Osteocyte (in vitro differentiated cells): ENCODE measurements at regions not wholly inside any gene's neighbourhood (a gene's known extent, or its start where the extent isn't known, plus 50 kb on each side); places are given as distances from the start of the nearest gene placed in this dataset.

Experiments used
- DNase-seq: peaks from one replicate; pipeline ENCODE4 v3.0.0; 2021; ENCODE audit warnings: mixed read lengths; ENCODE audit not compliant: unreplicated experiment; ENCODE audit errors: extremely low spot score
- H3K27ac Mint-ChIP-seq: one replicate; pipeline ENCODE4 v1.8.0; 2021; ENCODE audit warnings: mild to moderate bottlenecking, mixed read lengths; ENCODE audit not compliant: unreplicated experiment
- H3K27me3 Mint-ChIP-seq: one replicate; pipeline ENCODE4 v1.8.0; 2021; ENCODE audit warnings: mixed read lengths; ENCODE audit not compliant: unreplicated experiment
- H3K36me3 Mint-ChIP-seq: one replicate; pipeline ENCODE4 v1.8.0; 2021; ENCODE audit warnings: mixed read lengths; ENCODE audit not compliant: unreplicated experiment
- H3K4me1 Mint-ChIP-seq: one replicate; pipeline ENCODE4 v1.8.0; 2021; ENCODE audit warnings: mixed read lengths; ENCODE audit not compliant: unreplicated experiment
- H3K4me3 Mint-ChIP-seq: one replicate; pipeline ENCODE4 v1.8.0; 2021; ENCODE audit warnings: mild to moderate bottlenecking, moderate library complexity, mixed read lengths; ENCODE audit not compliant: unreplicated experiment
- H3K9me3 Mint-ChIP-seq: one replicate; pipeline ENCODE4 v1.8.0; 2021; ENCODE audit warnings: mixed read lengths; ENCODE audit not compliant: unreplicated experiment
- CTCF ChIP-seq: fragments of 200-600 bp; sonication (generic); IDR thresholded peaks from 2 replicates; pipeline ENCODE4 v1.5.0; 2021; ENCODE audit warnings: antibody characterized with exemption, mild to moderate bottlenecking, moderate library complexity

GRCh38 chr20:48163505-48163904, 378.2 kb upstream of the SULF2 start:
- H3K27me3 Mint-ChIP-seq, result peaks cover 78% of the 10 kb centered on the region
- no peaks in the 10 kb centered on the region for H3K36me3 Mint-ChIP-seq
- no peak overlapping the region for H3K27ac Mint-ChIP-seq
- DNase-seq, result no peak
- H3K9me3 Mint-ChIP-seq, result no peaks in the 10 kb centered on the region
- TF ChIP-seq CTCF, result no peak
- no peak overlapping the region for H3K4me3 Mint-ChIP-seq
- H3K4me1 Mint-ChIP-seq, result no peaks in the 10 kb centered on the region

- Mint-ChIP-seq H3K9me3 (no peaks in the 10 kb centered on the region), H3K27me3 (peaks cover 79% of the 10 kb centered on the region), H3K4me1 (no peaks in the 10 kb centered on the region), H3K4me3 (no peak overlapping the region), H3K36me3 (no peaks in the 10 kb centered on the region), H3K27ac (no peak overlapping the region)
- DNase-seq, result no peak
- no peak for TF ChIP-seq CTCF
Observed at GRCh38 chr20:48162621-48163020, 377.3 kb upstream of the SULF2 start.

- Mint-ChIP-seq H3K27ac (no peak overlapping the region), H3K36me3 (no peaks in the 10 kb centered on the region), H3K4me1 (no peaks in the 10 kb centered on the region), H3K4me3 (no peak overlapping the region), H3K9me3 (no peaks in the 10 kb centered on the region), H3K27me3 (peaks cover 67% of the 10 kb centered on the region)
- no peak for DNase-seq
- no peak for TF ChIP-seq CTCF
Observed at GRCh38 chr20:48159145-48160008, 374.1 kb upstream of the SULF2 start.

- peaks cover 61% of the 10 kb centered on the region for H3K27me3 Mint-ChIP-seq
- no peaks in the 10 kb centered on the region for H3K9me3 Mint-ChIP-seq
- H3K4me1 Mint-ChIP-seq, result no peaks in the 10 kb centered on the region
- TF ChIP-seq CTCF, result no peak
- no peak overlapping the region for H3K4me3 Mint-ChIP-seq
- no peaks in the 10 kb centered on the region for H3K36me3 Mint-ChIP-seq
- DNase-seq, result no peak
- no peak overlapping the region for H3K27ac Mint-ChIP-seq
Observed at GRCh38 chr20:48158014-48158413, 372.7 kb upstream of the SULF2 start.

GRCh38 chr20:48156951-48157700, 371.8 kb upstream of the SULF2 start:
- no peak for TF ChIP-seq CTCF
- no peaks in the 10 kb centered on the region for H3K4me1 Mint-ChIP-seq
- H3K36me3 Mint-ChIP-seq, result no peaks in the 10 kb centered on the region
- no peaks in the 10 kb centered on the region for H3K9me3 Mint-ChIP-seq
- no peak for DNase-seq
- H3K27me3 Mint-ChIP-seq, result peaks cover 62% of the 10 kb centered on the region
- no peak overlapping the region for H3K4me3 Mint-ChIP-seq
- no peak overlapping the region for H3K27ac Mint-ChIP-seq
